ENCODE measurements at regions not wholly inside any gene's neighbourhood (a gene's known extent, or its start where the extent isn't known, plus 50 kb on each side); places are given as distances from the start of the nearest gene placed in this dataset.

- no peak for TF ChIP-seq CTCF (conservative IDR thresholded peaks at IDR 0.05; ENCODE audit: low read depth in 2 of 2)
- TF ChIP-seq EZH2phosphoT487 (IDR thresholded peaks at IDR 0.05; ENCODE audit: unreplicated experiment) = no peak
- no peak for TF ChIP-seq CREB1 (CRISPR knock-in tag; IDR thresholded peaks at IDR 0.05; ENCODE audit: low read depth)
- TF ChIP-seq POLR2AphosphoS5 (IDR thresholded peaks at IDR 0.05; ENCODE audit: low read depth) = no peak
- TF ChIP-seq EZH2 (IDR thresholded peaks at IDR 0.05; ENCODE audit: low read depth, unreplicated experiment) = no peak
- TF ChIP-seq REST (IDR thresholded peaks at IDR 0.05; ENCODE audit: unreplicated experiment) = no peak
- no peak for TF ChIP-seq STAT1 (IDR thresholded peaks at IDR 0.05; ENCODE audit: unreplicated experiment)
- no peak for TF ChIP-seq ZNF331 (CRISPR knock-in tag; IDR thresholded peaks at IDR 0.05; ENCODE audit: low read depth)
- no peak for TF ChIP-seq ETS1 (IDR thresholded peaks at IDR 0.05)
- TF ChIP-seq JUNB (IDR thresholded peaks at IDR 0.05; ENCODE audit: unreplicated experiment) = no peak
Observed at GRCh38 chr1:63127376-63127775, 195.0 kb upstream of the FOXD3 start.
